Ishikawa (cell line): ENCODE measurements at regions not wholly inside any gene's neighbourhood (a gene's known extent, or its start where the extent isn't known, plus 50 kb on each side); places are given as distances from the start of the nearest gene placed in this dataset.

Experiments
- CEBPB ChIP-seq: IDR thresholded peaks from 2 replicates; pipeline ENCODE4 v1.6.1; 2012
- CREB1 ChIP-seq: IDR thresholded peaks from 2 replicates; pipeline ENCODE4 v1.6.1; 2012; ENCODE audit warnings: low read depth
- EGR1 ChIP-seq: IDR thresholded peaks from 2 replicates; pipeline ENCODE4 v1.6.1; 2012
- EP300 ChIP-seq: IDR thresholded peaks from 2 replicates; pipeline ENCODE4 v1.6.1; 2012; ENCODE audit warnings: borderline replicate concordance
- RAD21 ChIP-seq: IDR thresholded peaks from 2 replicates; pipeline ENCODE4 v1.6.1; 2012; ENCODE audit warnings: low read depth
- TAF1 ChIP-seq: IDR thresholded peaks from 2 replicates; pipeline ENCODE4 v1.6.1; 2012; ENCODE audit warnings: low read depth, mild to moderate bottlenecking
- TEAD4 ChIP-seq: IDR thresholded peaks from 2 replicates; pipeline ENCODE4 v1.6.1; 2012
- ZBTB7A ChIP-seq: IDR thresholded peaks from 2 replicates; pipeline ENCODE4 v1.6.1; 2012; ENCODE audit warnings: low read depth
- TF ChIP-seq, protein P1 (sequence below): IDR thresholded peaks from 2 replicates; pipeline ENCODE4 v1.6.1; 2012; ENCODE audit warnings: low read depth, mild to moderate bottlenecking
- TF ChIP-seq, protein P2 (sequence below): IDR thresholded peaks from 2 replicates; pipeline ENCODE4 v1.6.1; 2012

DNA sequence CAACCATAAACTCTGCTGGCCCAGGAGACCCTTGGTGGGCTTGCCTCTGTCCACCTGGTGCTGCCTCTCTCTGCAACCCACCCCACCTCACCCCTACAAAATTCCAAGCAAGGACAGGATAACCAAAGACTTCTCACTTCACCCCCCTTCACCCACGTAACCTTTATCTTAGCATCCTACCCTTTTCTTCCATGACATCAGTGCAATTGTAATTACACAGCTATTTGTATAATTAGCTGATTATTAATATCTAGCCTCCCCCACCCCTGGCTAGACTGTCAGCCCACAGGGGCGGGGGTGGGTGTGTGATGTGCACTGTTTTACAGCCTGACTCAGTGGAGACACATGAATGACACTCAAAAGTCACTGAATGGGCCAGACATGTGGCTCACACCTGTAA lies 262.2 kb downstream of the MRTFB start:
- no peak for TF ChIP-seq CEBPB
- TF ChIP-seq EP300 = no peak
- TF ChIP-seq ZBTB7A = no peak
- TF ChIP-seq, protein P1, sequence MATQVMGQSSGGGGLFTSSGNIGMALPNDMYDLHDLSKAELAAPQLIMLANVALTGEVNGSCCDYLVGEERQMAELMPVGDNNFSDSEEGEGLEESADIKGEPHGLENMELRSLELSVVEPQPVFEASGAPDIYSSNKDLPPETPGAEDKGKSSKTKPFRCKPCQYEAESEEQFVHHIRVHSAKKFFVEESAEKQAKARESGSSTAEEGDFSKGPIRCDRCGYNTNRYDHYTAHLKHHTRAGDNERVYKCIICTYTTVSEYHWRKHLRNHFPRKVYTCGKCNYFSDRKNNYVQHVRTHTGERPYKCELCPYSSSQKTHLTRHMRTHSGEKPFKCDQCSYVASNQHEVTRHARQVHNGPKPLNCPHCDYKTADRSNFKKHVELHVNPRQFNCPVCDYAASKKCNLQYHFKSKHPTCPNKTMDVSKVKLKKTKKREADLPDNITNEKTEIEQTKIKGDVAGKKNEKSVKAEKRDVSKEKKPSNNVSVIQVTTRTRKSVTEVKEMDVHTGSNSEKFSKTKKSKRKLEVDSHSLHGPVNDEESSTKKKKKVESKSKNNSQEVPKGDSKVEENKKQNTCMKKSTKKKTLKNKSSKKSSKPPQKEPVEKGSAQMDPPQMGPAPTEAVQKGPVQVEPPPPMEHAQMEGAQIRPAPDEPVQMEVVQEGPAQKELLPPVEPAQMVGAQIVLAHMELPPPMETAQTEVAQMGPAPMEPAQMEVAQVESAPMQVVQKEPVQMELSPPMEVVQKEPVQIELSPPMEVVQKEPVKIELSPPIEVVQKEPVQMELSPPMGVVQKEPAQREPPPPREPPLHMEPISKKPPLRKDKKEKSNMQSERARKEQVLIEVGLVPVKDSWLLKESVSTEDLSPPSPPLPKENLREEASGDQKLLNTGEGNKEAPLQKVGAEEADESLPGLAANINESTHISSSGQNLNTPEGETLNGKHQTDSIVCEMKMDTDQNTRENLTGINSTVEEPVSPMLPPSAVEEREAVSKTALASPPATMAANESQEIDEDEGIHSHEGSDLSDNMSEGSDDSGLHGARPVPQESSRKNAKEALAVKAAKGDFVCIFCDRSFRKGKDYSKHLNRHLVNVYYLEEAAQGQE = no peak
- no peak for TF ChIP-seq CREB1
- TF ChIP-seq EGR1 = no peak
- no peak for TF ChIP-seq TEAD4
- TF ChIP-seq, protein P2, sequence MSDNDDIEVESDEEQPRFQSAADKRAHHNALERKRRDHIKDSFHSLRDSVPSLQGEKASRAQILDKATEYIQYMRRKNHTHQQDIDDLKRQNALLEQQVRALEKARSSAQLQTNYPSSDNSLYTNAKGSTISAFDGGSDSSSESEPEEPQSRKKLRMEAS = no peak
- TF ChIP-seq RAD21 = no peak
- TF ChIP-seq TAF1 = no peak
